Omental fat pad (tissue), 3 donors: ENCODE measurements at regions not wholly inside any gene's neighbourhood (a gene's known extent, or its start where the extent isn't known, plus 50 kb on each side); places are given as distances from the start of the nearest gene placed in this dataset.
"Not testable (repeated sequence)": the region's sequence is repeated elsewhere in the genome, so short reads cannot be mapped to it uniquely, and the experiment has no call there.

Source experiments
- ATAC-seq: fragments of 150-250 bp; one replicate; pipeline ENCODE4 v1.9.1; 2016; ENCODE audit warnings: mild to moderate bottlenecking, moderate library complexity; ENCODE audit not compliant: low FRiP score
- DNase-seq: peaks from one replicate; pipeline ENCODE4 v3.0.0-alpha.2; 2019; ENCODE audit warnings: low spot score
- TF ChIP-seq, protein P1 (sequence below), 3 donors: fragments of 450-650 bp; IDR thresholded peaks; one replicate each; pipeline ENCODE4 v1.5.1; 2016 to 2017; ENCODE audit warnings: antibody characterized with exemption in 3 of 3, mild to moderate bottlenecking in 3 of 3, moderate library complexity in 2 of 3

DNA sequence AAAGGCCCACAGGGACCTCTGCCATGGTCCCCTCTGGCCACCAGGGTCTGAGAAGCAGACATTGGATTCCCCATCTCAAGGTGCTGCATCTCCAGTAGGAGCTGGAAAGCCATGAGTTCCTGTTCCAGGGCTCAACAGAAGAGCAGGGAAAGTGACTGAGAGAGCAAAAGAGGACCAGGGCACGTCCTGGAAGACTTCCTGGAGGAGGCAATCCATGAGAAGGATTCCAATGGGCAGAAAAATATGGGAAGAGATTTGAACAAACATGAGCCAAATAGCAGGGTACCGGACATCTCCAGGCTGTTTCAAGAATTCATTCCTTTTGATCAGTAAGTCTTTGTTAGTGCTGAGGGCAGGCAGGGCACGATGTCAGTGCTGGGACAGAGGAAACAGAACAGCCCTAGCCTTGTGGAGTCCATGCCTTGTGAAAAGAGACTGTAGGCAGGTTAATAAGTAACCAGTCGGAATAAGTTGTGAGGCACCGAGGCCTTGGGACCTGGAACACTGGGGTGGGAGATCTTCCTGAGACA, 72.8 kb upstream of the TWIST2 start:
- TF ChIP-seq, protein P1, sequence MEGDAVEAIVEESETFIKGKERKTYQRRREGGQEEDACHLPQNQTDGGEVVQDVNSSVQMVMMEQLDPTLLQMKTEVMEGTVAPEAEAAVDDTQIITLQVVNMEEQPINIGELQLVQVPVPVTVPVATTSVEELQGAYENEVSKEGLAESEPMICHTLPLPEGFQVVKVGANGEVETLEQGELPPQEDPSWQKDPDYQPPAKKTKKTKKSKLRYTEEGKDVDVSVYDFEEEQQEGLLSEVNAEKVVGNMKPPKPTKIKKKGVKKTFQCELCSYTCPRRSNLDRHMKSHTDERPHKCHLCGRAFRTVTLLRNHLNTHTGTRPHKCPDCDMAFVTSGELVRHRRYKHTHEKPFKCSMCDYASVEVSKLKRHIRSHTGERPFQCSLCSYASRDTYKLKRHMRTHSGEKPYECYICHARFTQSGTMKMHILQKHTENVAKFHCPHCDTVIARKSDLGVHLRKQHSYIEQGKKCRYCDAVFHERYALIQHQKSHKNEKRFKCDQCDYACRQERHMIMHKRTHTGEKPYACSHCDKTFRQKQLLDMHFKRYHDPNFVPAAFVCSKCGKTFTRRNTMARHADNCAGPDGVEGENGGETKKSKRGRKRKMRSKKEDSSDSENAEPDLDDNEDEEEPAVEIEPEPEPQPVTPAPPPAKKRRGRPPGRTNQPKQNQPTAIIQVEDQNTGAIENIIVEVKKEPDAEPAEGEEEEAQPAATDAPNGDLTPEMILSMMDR (IDR thresholded peaks at IDR 0.05): no peak
- DNase-seq (no peak), ATAC-seq (no peak)

DNA sequence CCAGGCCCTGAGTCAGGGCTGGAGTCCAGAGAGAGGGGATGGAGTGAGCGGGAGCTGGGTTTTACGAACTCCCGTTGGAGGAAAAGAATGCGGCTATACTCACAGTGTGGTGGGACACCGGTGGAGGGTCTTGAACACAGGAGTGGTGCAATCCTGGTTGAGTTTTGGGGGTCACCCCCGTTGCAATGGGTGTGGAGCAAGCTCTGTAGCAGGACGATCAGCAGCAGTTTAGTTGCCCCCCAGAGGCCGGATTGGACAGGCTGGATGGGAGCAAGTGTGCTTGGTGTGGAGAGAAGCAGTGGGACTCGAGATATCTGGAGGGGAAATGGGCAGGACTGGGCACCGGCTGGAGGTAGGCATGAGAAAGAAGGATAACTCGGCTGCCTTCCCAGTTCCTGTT, 72.3 kb upstream of the TWIST2 start:
- DNase-seq (no peak), ATAC-seq (no peak)
- TF ChIP-seq, protein P1 (IDR thresholded peaks at IDR 0.05): no peak

DNA sequence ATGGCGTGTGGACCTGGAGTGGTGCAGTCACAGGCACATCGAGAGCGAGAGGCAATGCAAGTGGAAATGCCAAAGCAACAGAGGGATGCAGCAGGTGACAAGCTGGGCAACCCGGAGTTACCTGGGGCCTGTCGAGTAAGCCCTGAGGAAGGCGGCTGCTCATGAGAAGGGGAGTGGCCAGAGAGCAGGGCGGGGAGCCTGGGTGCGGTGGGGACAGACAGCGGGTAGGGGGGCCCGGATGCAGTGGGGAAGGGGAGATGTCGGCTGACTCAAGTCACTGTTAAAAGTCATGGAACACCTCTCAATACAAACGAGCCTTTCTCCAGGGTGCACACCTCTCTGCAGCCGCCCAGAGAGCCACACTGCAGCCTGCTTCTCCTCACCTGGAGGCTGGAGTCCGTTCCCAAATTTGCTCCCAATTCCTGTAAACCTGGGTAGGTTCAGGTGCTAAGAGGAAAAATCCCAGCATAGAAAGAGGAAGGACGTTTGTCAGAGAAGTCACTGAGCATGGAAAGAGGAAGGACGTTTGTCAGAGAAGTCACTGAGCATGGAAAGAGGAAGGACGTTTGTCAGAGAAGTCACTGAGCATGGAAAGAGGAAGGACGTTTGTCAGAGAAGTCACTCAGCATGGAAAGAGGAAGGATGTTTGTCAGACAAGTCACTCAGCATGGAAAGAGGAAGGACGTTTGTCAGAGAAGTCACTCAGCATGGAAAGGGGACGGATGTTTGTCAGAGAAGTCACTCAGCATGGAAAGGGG, 71.7 kb upstream of the TWIST2 start:
- ATAC-seq: no peak

DNA sequence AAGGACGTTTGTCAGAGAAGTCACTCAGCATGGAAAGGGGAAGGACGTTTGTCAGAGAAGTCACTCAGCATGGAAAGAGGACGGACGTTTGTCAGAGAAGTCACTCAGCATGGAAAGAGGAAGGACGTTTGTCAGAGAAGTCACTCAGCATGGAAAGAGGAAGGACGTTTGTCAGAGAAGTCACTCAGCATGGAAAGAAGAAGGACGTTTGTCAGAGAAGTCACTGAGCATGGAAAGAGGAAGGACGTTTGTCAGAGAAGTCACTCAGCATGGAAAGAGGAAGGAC, 71.2 kb upstream of the TWIST2 start:
- not testable (repeated sequence) for ATAC-seq, DNase-seq

More for the DNA sequence above, 71.7 kb upstream of the TWIST2 start:
- TF ChIP-seq, protein P1 (IDR thresholded peaks at IDR 0.05): no peak
- no peak for DNase-seq

DNA sequence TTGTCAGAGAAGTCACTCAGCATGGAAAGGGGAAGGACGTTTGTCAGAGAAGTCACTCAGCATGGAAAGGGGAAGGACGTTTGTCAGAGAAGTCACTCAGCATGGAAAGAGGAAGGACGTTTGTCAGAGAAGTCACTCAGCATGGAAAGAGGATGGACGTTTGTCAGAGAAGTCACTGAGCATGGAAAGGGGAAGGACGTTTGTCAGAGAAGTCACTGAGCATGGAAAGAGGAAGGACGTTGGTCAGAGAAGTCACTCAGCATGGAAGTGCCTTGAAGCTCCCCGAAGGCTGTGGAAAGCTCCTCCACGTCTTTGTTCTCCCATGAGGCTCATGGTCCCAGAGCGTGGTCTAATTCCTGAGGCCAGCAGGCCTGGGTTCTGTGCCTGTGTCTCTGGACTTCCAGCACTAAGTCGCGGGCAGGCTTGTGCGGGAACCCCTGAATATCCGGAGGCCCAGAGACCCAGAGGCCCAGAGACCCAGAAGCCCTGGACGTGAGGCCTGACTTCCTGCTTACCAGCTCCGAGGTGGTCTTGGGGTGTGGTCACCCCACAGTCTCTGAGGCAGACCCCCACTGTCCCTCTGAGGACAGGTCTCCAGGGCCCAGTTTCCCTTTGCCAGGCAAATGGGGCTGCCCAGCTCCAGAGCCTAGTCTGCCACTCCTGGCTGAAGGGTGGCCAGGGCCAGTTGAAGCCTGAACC, 70.4 kb upstream of the TWIST2 start:
- ATAC-seq (no peak), DNase-seq (no peak)
- TF ChIP-seq, protein P1 (IDR thresholded peaks at IDR 0.05): no peak

DNA sequence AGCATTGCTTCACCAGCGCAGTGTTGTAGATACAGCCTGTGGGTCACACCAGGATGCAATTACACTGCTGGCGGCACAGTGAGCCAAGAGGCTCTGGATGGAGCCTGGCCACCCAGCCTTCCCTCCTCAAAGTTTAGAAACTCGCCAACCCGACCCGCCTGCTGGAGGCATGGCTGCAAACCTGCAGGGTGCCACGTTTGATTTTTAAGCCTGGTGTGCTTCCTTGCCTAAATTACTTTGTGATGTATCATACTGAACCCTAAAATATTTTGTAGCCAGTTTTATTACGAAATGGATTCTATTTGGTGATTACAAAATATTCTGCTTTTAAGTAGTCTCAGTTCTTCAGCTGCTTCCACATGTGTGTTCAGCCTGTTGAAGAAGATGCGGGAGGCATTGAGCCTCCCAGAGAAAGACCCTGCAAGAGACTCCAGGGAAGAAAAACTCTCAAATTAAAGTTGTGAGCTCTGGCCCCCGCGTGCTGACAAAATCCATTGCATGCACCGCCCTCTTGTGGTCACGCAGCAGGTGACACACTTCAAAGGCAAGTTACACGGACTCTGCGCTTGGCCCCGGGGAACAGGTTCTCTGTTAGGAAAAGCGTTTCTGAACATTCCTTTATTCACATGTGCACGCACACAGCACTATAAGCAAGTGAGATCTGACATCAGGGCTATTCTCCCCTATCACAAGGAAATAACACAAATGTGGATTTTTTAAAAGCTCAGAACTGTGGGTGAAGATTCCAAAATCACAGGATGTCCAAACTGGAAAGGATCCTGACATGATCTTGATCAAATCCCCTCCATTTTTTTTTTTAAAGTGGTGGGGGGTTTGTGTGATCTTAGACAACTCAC, 63.0 kb upstream of the TWIST2 start:
- ATAC-seq (peak; percentile 64), DNase-seq (peak; percentile 47)

DNA sequence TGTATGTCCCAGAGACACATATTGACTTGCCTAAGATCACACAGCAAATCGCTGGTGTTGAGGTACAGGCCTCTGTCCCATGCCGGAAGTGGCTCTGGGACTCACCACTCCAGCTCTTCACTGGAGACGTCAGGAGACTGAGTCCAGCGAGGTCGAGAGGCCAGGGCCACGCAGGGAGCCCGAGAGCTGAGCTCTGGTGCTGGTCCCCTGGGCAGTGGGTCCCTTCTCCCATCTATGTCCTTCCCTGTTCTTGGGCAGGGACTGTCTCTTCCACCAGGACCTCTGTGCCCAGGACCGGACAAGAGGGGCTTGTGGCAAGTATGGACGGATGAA, 62.4 kb upstream of the TWIST2 start:
- DNase-seq (no peak), ATAC-seq (no peak)
- TF ChIP-seq, protein P1 (IDR thresholded peaks at IDR 0.05): no peak

More for the DNA sequence above, 63.0 kb upstream of the TWIST2 start:
- TF ChIP-seq, protein P1 (IDR thresholded peaks at IDR 0.05): peak in 2 of 3 donors; percentile 9 to 66
